CD14-positive monocyte (primary cell): ENCODE measurements at regions not wholly inside any gene's neighbourhood (a gene's known extent, or its start where the extent isn't known, plus 50 kb on each side); places are given as distances from the start of the nearest gene placed in this dataset.

Experiments
- DNase-seq, 3 donors: peaks; one replicate each; pipeline ENCODE4 v3.0.0-alpha.2; 2011 to 2022
- H2AFZ ChIP-seq: 2 replicates; pipeline ENCODE4 v1.6.0; 2012; ENCODE audit warnings: mild to moderate bottlenecking, low read depth, low read length, inconsistent platforms; ENCODE audit not compliant: insufficient read depth, poor library complexity, severe bottlenecking
- H3K27ac ChIP-seq, 2 donors: 1 replicate in 1 of 2; 2 replicates in 1 of 2; pipeline ENCODE4 v1.5.1; 2012 to 2013; ENCODE audit warnings: low read length in 2 of 2, control low read depth in 1 of 2, inconsistent platforms in 1 of 2, low read depth in 1 of 2, mild to moderate bottlenecking in 1 of 2
- H3K27me3 ChIP-seq, 2 donors: one replicate each; pipeline versions ENCODE4 v1.6.0 to v1.6.1; 2011 to 2013; ENCODE audit warnings: low read length in 2 of 2; ENCODE audit not compliant: control insufficient read depth in 2 of 2, insufficient read depth in 2 of 2
- H3K36me3 ChIP-seq, 2 donors: replicated peaks in 1 of 2; 1 replicate in 1 of 2; 2 replicates in 1 of 2; pipeline versions ENCODE4 v1.5.1 to v1.6.1; 2012 to 2013; ENCODE audit warnings: low read length in 2 of 2, control low read depth in 1 of 2, inconsistent platforms in 1 of 2, mild to moderate bottlenecking in 1 of 2; ENCODE audit not compliant: insufficient read depth in 2 of 2, control insufficient read depth in 1 of 2
- H3K4me1 ChIP-seq, 2 donors: 1 replicate in 1 of 2; 2 replicates in 1 of 2; pipeline versions ENCODE4 v1.5.1 to v1.6.1; 2012 to 2013; ENCODE audit warnings: low read length in 2 of 2, control low read depth in 1 of 2, inconsistent platforms in 1 of 2, mild to moderate bottlenecking in 1 of 2, moderate library complexity in 1 of 2; ENCODE audit not compliant: insufficient read depth in 2 of 2, control insufficient read depth in 1 of 2
- H3K4me2 ChIP-seq: replicated peaks from 2 replicates; pipeline ENCODE3; 2012; ENCODE audit warnings: low read length, moderate library complexity, mild to moderate bottlenecking; ENCODE audit not compliant: poor library complexity, severe bottlenecking; ENCODE audit errors: extremely low read depth
- H3K4me3 ChIP-seq, 3 experiments: fragments of 200-600 bp in 1 of 3; sonication (generic) in 1 of 3; replicated peaks in 1 of 3; 1 replicate in 2 of 3; 2 replicates in 1 of 3; pipeline ENCODE4 v1.5.1; 2011 to 2013; ENCODE audit warnings: low read length in 3 of 3, mild to moderate bottlenecking in 3 of 3, control low read depth in 2 of 3, low read depth in 2 of 3, inconsistent platforms in 1 of 3, moderate library complexity in 1 of 3
- H3K79me2 ChIP-seq: 2 replicates; pipeline ENCODE4 v1.6.0; 2012; ENCODE audit warnings: mild to moderate bottlenecking, control low read depth, inconsistent platforms, low read length, moderate library complexity; ENCODE audit not compliant: insufficient read depth
- H3K9ac ChIP-seq: 2 replicates; pipeline ENCODE4 v1.6.0; 2017; ENCODE audit warnings: low read length, mild to moderate bottlenecking; ENCODE audit not compliant: insufficient read depth, poor library complexity, severe bottlenecking
- H3K9me3 ChIP-seq, 2 donors: replicated peaks in 1 of 2; 1 replicate in 1 of 2; 2 replicates in 1 of 2; pipeline versions ENCODE4 v1.5.1 to v1.6.1; 2012 to 2013; ENCODE audit warnings: low read length in 2 of 2, control low read depth in 1 of 2; ENCODE audit not compliant: control insufficient read depth in 1 of 2, insufficient read depth in 1 of 2
- H4K20me1 ChIP-seq: 2 replicates; pipeline ENCODE4 v1.6.0; 2012; ENCODE audit warnings: mild to moderate bottlenecking, low read length, control low read depth, moderate library complexity; ENCODE audit not compliant: insufficient read depth
- H3K27ac Mint-ChIP-seq, 7 donors: one replicate each; pipeline ENCODE4 v1.8.0; 2020; ENCODE audit warnings: mild to moderate bottlenecking in 7 of 7, mixed read lengths in 7 of 7, moderate library complexity in 6 of 7, inconsistent platforms in 2 of 7
- H3K27me3 Mint-ChIP-seq, 3 donors: one replicate each; pipeline ENCODE4 v1.8.0; 2021 to 2022; ENCODE audit warnings: low read depth in 3 of 3, mild to moderate bottlenecking in 3 of 3, mixed read lengths in 3 of 3, moderate library complexity in 3 of 3, inconsistent platforms in 1 of 3
- H3K36me3 Mint-ChIP-seq, 2 donors: one replicate each; pipeline ENCODE4 v1.8.0; 2020; ENCODE audit warnings: mixed read lengths in 2 of 2, inconsistent platforms in 1 of 2, mild to moderate bottlenecking in 1 of 2
- H3K4me1 Mint-ChIP-seq: one replicate; pipeline ENCODE4 v1.8.0; 2020; ENCODE audit warnings: mild to moderate bottlenecking, mixed read lengths
- H3K4me3 Mint-ChIP-seq, 2 donors: one replicate each; pipeline ENCODE4 v1.8.0; 2020; ENCODE audit warnings: mild to moderate bottlenecking in 2 of 2, mixed read lengths in 2 of 2, moderate library complexity in 1 of 2
- H3K9me3 Mint-ChIP-seq, 7 donors: one replicate each; pipeline ENCODE4 v1.8.0; 2020 to 2022; ENCODE audit warnings: mixed read lengths in 7 of 7, mild to moderate bottlenecking in 6 of 7, moderate library complexity in 6 of 7, inconsistent platforms in 2 of 7
- WGBS: methylation state at CpG from one replicate; pipeline ENCODE4 v1.1.5; 2013; ENCODE audit warnings: missing lambda C conversion rate; ENCODE audit not compliant: insufficient coverage; 5-methylcytosine and 5-hydroxymethylcytosine counted together
- intact Hi-C, 2 donors: fragments of 100-400 bp; cut with micrococcal nuclease; formaldehyde crosslinking; loops; one replicate each; pipeline versions ENCODE4 v1.15.0 to v1.15.1; 2023
- TF ChIP-seq, protein P1 (sequence below): fragments of 200-600 bp; IDR thresholded peaks from one replicate; pipeline ENCODE4 v1.8.0; 2022; ENCODE audit warnings: antibody characterized with exemption, mild to moderate bottlenecking

DNA sequence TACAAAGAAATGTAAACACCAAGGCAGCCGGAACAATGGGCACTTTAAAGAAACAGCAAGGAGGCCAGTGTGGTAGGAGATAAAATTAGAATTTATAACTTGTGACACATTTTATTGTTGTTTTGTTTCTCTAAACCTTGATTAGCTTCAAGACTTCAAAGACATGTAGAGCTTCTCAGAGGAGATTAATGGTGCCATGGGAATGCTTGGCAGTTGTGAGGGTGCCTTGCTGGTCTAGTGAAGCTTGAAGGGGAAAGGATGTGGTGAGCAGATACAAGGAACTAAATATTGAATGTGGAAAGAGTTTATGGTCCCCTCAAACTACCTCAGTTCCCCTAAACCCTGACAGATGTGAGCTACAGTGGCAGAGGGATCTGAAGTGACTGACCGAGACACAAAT lies 322.4 kb upstream of the ADAMTS16 start:
- no CpG with 5 or more reads among the region's 2 CpGs for WGBS
- H3K4me2 ChIP-seq = no peak overlapping the region
- H3K9me3 ChIP-seq = peaks cover 0 to 7% of the 10 kb centered on the region in 2 donors
- H3K4me3 ChIP-seq = no peak overlapping the region
- H3K9me3 Mint-ChIP-seq = peaks cover 0 to 10% (median 6%) of the 10 kb centered on the region in 7 donors
- H3K36me3 Mint-ChIP-seq = no peaks in the 10 kb centered on the region
- no peaks in the 10 kb centered on the region for H4K20me1 ChIP-seq
- H3K9ac ChIP-seq = no peak overlapping the region
- no peaks in the 10 kb centered on the region for H3K4me1 ChIP-seq
- no peak overlapping the region for H3K4me3 Mint-ChIP-seq
- TF ChIP-seq, protein P1, sequence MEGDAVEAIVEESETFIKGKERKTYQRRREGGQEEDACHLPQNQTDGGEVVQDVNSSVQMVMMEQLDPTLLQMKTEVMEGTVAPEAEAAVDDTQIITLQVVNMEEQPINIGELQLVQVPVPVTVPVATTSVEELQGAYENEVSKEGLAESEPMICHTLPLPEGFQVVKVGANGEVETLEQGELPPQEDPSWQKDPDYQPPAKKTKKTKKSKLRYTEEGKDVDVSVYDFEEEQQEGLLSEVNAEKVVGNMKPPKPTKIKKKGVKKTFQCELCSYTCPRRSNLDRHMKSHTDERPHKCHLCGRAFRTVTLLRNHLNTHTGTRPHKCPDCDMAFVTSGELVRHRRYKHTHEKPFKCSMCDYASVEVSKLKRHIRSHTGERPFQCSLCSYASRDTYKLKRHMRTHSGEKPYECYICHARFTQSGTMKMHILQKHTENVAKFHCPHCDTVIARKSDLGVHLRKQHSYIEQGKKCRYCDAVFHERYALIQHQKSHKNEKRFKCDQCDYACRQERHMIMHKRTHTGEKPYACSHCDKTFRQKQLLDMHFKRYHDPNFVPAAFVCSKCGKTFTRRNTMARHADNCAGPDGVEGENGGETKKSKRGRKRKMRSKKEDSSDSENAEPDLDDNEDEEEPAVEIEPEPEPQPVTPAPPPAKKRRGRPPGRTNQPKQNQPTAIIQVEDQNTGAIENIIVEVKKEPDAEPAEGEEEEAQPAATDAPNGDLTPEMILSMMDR = no peak
- no peaks in the 10 kb centered on the region for H3K4me1 Mint-ChIP-seq
- H3K36me3 ChIP-seq = no peaks in the 10 kb centered on the region
- H2AFZ ChIP-seq = no peak overlapping the region
- no peak for DNase-seq
- no peak overlapping the region for H3K27ac Mint-ChIP-seq
- H3K27ac ChIP-seq = no peak overlapping the region
- no peaks in the 10 kb centered on the region for H3K27me3 ChIP-seq
- peaks cover 0 to 4% (median 4%) of the 10 kb centered on the region in 3 donors for H3K27me3 Mint-ChIP-seq
- H3K79me2 ChIP-seq = no peaks in the 10 kb centered on the region
- intact Hi-C loops = no loop called here

DNA sequence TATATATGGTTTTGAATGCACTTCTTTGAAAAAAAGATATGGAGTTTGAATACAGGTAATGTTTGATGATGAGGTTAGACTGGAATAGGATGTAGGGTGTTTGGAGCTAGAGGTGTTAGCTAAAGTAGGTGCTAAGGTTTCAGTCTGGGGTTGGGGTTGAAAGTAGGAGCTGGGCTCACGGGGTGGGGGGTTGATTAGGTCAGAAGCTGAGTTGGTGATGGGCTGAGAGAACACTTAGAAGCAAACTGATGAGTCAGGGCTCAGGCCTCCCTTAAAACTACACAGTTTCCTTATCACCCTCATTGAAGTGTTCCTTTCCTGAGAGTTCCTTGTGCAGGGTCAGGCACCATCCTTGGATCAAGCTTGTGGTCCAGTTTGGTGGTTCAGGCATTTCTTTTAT lies 308.8 kb upstream of the ADAMTS16 start:
- TF ChIP-seq, protein P1 = no peak
- no peak overlapping the region for H3K4me3 ChIP-seq
- H4K20me1 ChIP-seq = no peaks in the 10 kb centered on the region
- H3K36me3 Mint-ChIP-seq = no peaks in the 10 kb centered on the region
- no peak overlapping the region for H3K9ac ChIP-seq
- peaks cover 0 to 3% (median 0%) of the 10 kb centered on the region in 7 donors for H3K9me3 Mint-ChIP-seq
- no peaks in the 10 kb centered on the region for H3K36me3 ChIP-seq
- no CpG with 5 or more reads among the region's 1 CpG for WGBS
- H3K4me1 Mint-ChIP-seq = no peaks in the 10 kb centered on the region
- no peak overlapping the region for H2AFZ ChIP-seq
- intact Hi-C loops = no loop called here
- no peaks in the 10 kb centered on the region for H3K27me3 ChIP-seq
- H3K4me2 ChIP-seq = no peak overlapping the region
- H3K27me3 Mint-ChIP-seq = peaks cover 0 to 2% (median 0%) of the 10 kb centered on the region in 3 donors
- H3K79me2 ChIP-seq = no peaks in the 10 kb centered on the region
- H3K4me1 ChIP-seq = no peaks in the 10 kb centered on the region
- no peak overlapping the region for H3K27ac ChIP-seq
- H3K27ac Mint-ChIP-seq = no peak overlapping the region
- no peak for DNase-seq
- no peak overlapping the region for H3K4me3 Mint-ChIP-seq
- no peaks in the 10 kb centered on the region for H3K9me3 ChIP-seq
